Liver (tissue), 3 donors: ENCODE measurements at regions not wholly inside any gene's neighbourhood (a gene's known extent, or its start where the extent isn't known, plus 50 kb on each side); places are given as distances from the start of the nearest gene placed in this dataset.

Experiments
- JUND ChIP-seq, 2 donors: IDR thresholded peaks; 2 replicates each; pipeline ENCODE4 v1.6.1; 2016; ENCODE audit warnings: antibody characterized with exemption in 2 of 2
- TF ChIP-seq, protein P1 (sequence below): fragments of 150-350 bp; IDR thresholded peaks from 2 replicates; pipeline ENCODE4 v1.5.1; 2017; ENCODE audit warnings: improper control_type of control experiment, low read depth, low read length; ENCODE audit not compliant: missing input control
- TF ChIP-seq, protein P2 (sequence below): IDR thresholded peaks from 2 replicates; pipeline ENCODE4 v1.6.1; 2016; ENCODE audit warnings: antibody characterized with exemption
- donor health status: healthy.
- donor health status: healthy.

DNA sequence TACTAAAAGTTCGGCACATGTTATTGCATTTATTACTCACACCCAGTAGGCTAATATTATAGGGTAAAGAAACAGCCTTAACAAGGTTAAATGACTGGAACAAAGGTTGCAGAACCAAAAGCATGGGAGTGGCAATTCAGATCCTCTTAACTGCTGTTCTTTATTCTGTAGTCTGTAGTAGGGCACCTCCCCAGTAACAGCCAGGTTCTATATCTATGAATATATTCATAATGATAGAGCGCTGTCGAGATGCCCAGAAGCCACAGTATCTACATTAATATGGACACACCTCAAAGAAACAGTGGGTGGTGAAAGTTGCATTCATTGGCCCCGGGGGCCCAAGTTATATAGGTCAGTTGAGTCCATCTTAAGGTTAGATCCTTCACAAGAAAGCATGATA is 340.9 kb upstream of the THRB start:
- TF ChIP-seq, protein P1, sequence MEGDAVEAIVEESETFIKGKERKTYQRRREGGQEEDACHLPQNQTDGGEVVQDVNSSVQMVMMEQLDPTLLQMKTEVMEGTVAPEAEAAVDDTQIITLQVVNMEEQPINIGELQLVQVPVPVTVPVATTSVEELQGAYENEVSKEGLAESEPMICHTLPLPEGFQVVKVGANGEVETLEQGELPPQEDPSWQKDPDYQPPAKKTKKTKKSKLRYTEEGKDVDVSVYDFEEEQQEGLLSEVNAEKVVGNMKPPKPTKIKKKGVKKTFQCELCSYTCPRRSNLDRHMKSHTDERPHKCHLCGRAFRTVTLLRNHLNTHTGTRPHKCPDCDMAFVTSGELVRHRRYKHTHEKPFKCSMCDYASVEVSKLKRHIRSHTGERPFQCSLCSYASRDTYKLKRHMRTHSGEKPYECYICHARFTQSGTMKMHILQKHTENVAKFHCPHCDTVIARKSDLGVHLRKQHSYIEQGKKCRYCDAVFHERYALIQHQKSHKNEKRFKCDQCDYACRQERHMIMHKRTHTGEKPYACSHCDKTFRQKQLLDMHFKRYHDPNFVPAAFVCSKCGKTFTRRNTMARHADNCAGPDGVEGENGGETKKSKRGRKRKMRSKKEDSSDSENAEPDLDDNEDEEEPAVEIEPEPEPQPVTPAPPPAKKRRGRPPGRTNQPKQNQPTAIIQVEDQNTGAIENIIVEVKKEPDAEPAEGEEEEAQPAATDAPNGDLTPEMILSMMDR, result no peak
- TF ChIP-seq JUND (IDR thresholded peaks at IDR 0.05), result no peak
- TF ChIP-seq, protein P2, sequence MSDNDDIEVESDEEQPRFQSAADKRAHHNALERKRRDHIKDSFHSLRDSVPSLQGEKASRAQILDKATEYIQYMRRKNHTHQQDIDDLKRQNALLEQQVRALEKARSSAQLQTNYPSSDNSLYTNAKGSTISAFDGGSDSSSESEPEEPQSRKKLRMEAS, result no peak
